COLO668 (cell line): ENCODE measurements at regions not wholly inside any gene's neighbourhood (a gene's known extent, or its start where the extent isn't known, plus 50 kb on each side); places are given as distances from the start of the nearest gene placed in this dataset.
"Not testable (repeated sequence)": the region's sequence is repeated elsewhere in the genome, so short reads cannot be mapped to it uniquely, and the experiment has no call there.

Source experiments
- DNase-seq: peaks from one replicate; lab custom pipeline; 2025; ENCODE audit not compliant: unreplicated experiment; lab: John Stamatoyannopoulos, UW

- no peak for DNase-seq
Measured at GRCh38 chr1:217921126-217921904, 290.2 kb downstream of the SPATA17 start.

- DNase-seq: no peak
Measured at GRCh38 chr1:217924924-217925323, 293.8 kb downstream of the SPATA17 start.

- DNase-seq: no peak
Measured at GRCh38 chr1:217929213-217929885, 298.2 kb downstream of the SPATA17 start.

GRCh38 chr1:217943361-217943760, 312.2 kb downstream of the SPATA17 start:
- DNase-seq: no peak

GRCh38 chr1:217944550-217944949, 313.4 kb downstream of the SPATA17 start:
- no peak for DNase-seq

- DNase-seq: no peak
Measured at GRCh38 chr1:217946511-217946910, 315.4 kb downstream of the SPATA17 start.

- DNase-seq: no peak
Measured at GRCh38 chr1:217948741-217949140, 317.6 kb downstream of the SPATA17 start.

GRCh38 chr1:217953330-217953729, 322.2 kb downstream of the SPATA17 start:
- no peak for DNase-seq

GRCh38 chr1:217953922-217954321, 322.8 kb downstream of the SPATA17 start:
- DNase-seq: no peak

GRCh38 chr1:217955723-217956122, 324.6 kb downstream of the SPATA17 start:
- DNase-seq: no peak

- DNase-seq: no peak
Measured at GRCh38 chr1:217965156-217965786, 319.8 kb upstream of the RRP15 start.

- no peak for DNase-seq
Measured at GRCh38 chr1:217968085-217968484, 317.0 kb upstream of the RRP15 start.

GRCh38 chr1:217969428-217969827, 315.7 kb upstream of the RRP15 start:
- DNase-seq: no peak

- DNase-seq: no peak
Measured at GRCh38 chr1:217977943-217978342, 307.1 kb upstream of the RRP15 start.

GRCh38 chr1:217981430-217981829, 303.7 kb upstream of the RRP15 start:
- no peak for DNase-seq

- no peak for DNase-seq
Measured at GRCh38 chr1:217982331-217983050, 302.6 kb upstream of the RRP15 start.

- DNase-seq: no peak
Measured at GRCh38 chr1:217983051-217983375, 302.1 kb upstream of the RRP15 start.

GRCh38 chr1:217985641-217986040, 299.5 kb upstream of the RRP15 start:
- no peak for DNase-seq

GRCh38 chr1:217989510-217989909, 295.6 kb upstream of the RRP15 start:
- no peak for DNase-seq

GRCh38 chr1:217993439-217993838, 291.7 kb upstream of the RRP15 start:
- DNase-seq: no peak

GRCh38 chr1:218008296-218008695, 276.8 kb upstream of the RRP15 start:
- DNase-seq: not testable (repeated sequence)

GRCh38 chr1:218015106-218015505, 270.0 kb upstream of the RRP15 start:
- DNase-seq: not testable (repeated sequence)
